ENCODE measurements at regions not wholly inside any gene's neighbourhood (a gene's known extent, or its start where the extent isn't known, plus 50 kb on each side); places are given as distances from the start of the nearest gene placed in this dataset.
A peak's percentile ranks its signal among the peaks of the same experiment; 100 is the strongest.

DNA sequence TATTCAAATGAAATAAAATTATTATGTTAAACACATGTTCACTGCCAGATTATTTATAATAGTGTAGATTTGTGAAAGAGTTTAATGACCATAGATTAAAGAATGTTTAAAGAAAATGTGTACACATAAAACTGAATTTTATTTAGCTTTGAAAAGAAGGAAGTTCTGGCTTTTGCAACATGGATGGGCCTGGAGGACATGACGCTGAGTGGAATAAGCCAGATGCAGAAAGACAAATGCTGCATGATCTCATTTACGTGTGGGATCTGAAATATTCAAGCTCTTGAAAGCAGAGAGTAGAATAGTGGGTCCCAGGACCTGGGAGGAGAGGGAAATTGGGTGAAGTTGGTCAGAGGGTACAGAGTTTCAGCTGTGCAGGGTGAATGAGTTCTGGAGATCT is 1261.2 kb downstream of the TMEM121 start:
- TF ChIP-seq CTCF (IDR thresholded peaks at IDR 0.05; ENCODE audit: insufficient read depth, low read length) (no peak), GABPA (IDR thresholded peaks at IDR 0.05; ENCODE audit: low read depth) (no peak), POLR2AphosphoS5 (IDR thresholded peaks at IDR 0.05; ENCODE audit: low read depth) (no peak), REST (IDR thresholded peaks at IDR 0.05; ENCODE audit: insufficient replicate concordance, low read depth) (no peak), SPI1 (IDR thresholded peaks at IDR 0.05; ENCODE audit: borderline replicate concordance, low read depth) (peak; percentile 19; the same call in 1 of the 2 replicates)
